Hepatocyte (in vitro differentiated cells): ENCODE measurements at regions not wholly inside any gene's neighbourhood (a gene's known extent, or its start where the extent isn't known, plus 50 kb on each side); places are given as distances from the start of the nearest gene placed in this dataset.

Experiments
- EZH2 ChIP-seq: fragments of 200-600 bp; sonication (generic); IDR thresholded peaks from 2 replicates; pipeline ENCODE4 v1.6.1; 2016; ENCODE audit warnings: antibody characterized with exemption, mild to moderate bottlenecking, borderline replicate concordance
- EZH2phosphoT487 ChIP-seq: fragments of 200-600 bp; sonication (generic); IDR thresholded peaks from one replicate; pipeline ENCODE4 v1.6.1; 2018; ENCODE audit warnings: antibody characterized with exemption, mild to moderate bottlenecking, low read depth, moderate library complexity; ENCODE audit not compliant: unreplicated experiment, severe bottlenecking
- TF ChIP-seq, protein P1 (sequence below): fragments of 200-600 bp; sonication (generic); IDR thresholded peaks from 2 replicates; pipeline ENCODE4 v1.5.1; 2016; ENCODE audit warnings: antibody characterized with exemption, mild to moderate bottlenecking; ENCODE audit not compliant: poor library complexity

DNA sequence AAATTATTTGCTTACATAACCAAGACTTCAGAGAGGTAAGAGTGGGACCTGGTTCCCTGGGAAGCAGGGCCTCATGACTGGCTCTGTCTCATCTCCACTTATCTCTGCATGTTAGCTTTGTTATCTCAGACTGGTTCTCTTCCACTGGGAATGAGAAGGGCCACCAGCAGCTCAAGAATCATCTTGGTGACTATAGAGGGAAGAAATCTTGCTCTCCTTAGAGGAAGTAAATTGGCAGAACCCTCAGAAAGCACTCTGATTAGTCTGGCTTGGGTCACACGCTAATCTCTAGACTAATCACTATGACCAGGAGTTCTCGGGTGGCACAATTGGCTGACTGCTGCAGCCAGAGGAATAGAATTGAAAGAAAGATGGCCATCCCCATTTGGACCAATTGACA, 110.8 kb upstream of the KRAS start:
- TF ChIP-seq, protein P1, sequence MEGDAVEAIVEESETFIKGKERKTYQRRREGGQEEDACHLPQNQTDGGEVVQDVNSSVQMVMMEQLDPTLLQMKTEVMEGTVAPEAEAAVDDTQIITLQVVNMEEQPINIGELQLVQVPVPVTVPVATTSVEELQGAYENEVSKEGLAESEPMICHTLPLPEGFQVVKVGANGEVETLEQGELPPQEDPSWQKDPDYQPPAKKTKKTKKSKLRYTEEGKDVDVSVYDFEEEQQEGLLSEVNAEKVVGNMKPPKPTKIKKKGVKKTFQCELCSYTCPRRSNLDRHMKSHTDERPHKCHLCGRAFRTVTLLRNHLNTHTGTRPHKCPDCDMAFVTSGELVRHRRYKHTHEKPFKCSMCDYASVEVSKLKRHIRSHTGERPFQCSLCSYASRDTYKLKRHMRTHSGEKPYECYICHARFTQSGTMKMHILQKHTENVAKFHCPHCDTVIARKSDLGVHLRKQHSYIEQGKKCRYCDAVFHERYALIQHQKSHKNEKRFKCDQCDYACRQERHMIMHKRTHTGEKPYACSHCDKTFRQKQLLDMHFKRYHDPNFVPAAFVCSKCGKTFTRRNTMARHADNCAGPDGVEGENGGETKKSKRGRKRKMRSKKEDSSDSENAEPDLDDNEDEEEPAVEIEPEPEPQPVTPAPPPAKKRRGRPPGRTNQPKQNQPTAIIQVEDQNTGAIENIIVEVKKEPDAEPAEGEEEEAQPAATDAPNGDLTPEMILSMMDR: no peak
- TF ChIP-seq EZH2: no peak
- no peak for TF ChIP-seq EZH2phosphoT487
